A549 (cell line): ENCODE measurements at regions not wholly inside any gene's neighbourhood (a gene's known extent, or its start where the extent isn't known, plus 50 kb on each side); places are given as distances from the start of the nearest gene placed in this dataset.

ENCODE experiments used
- CTCF ChIP-seq: fragments of >200 bp; sonication (Bioruptor Twin); formaldehyde crosslinking; IDR thresholded peaks from 3 replicates; pipeline ENCODE4 v1.5.1; 2016
- GATA3 ChIP-seq: IDR thresholded peaks from 2 replicates; pipeline ENCODE4 v1.6.1; 2012; ENCODE audit warnings: borderline replicate concordance
- JUNB ChIP-seq: fragments of >200 bp; sonication (Bioruptor Twin); formaldehyde crosslinking; IDR thresholded peaks from 2 replicates; pipeline ENCODE4 v1.6.1; 2016
- PBX3 ChIP-seq: IDR thresholded peaks from 2 replicates; pipeline ENCODE4 v1.6.1; 2012
- POLR2A ChIP-seq: IDR thresholded peaks from 2 replicates; pipeline ENCODE4 v1.6.1; 2012; ENCODE audit warnings: mild to moderate bottlenecking, low read length
- POLR2AphosphoS2 ChIP-seq: conservative IDR thresholded peaks from 2 replicates; pipeline ENCODE4 v1.6.1; 2012; ENCODE audit warnings: low read length, improper control_type of control experiment, inconsistent platforms
- SREBF2 ChIP-seq: fragments of 450-650 bp; IDR thresholded peaks from 2 replicates; pipeline ENCODE4 v1.6.1; 2014; ENCODE audit warnings: mild to moderate bottlenecking, moderate library complexity
- USF2 ChIP-seq: fragments of 450-650 bp; IDR thresholded peaks from 2 replicates; pipeline ENCODE4 v1.6.1; 2014; ENCODE audit warnings: antibody characterized with exemption
- ZFP36 ChIP-seq: fragments of 450-650 bp; IDR thresholded peaks from 2 replicates; pipeline ENCODE4 v1.6.1; 2014; ENCODE audit warnings: borderline replicate concordance; ENCODE audit not compliant: partially characterized antibody
- ZSCAN20 ChIP-seq: fragments of 250-450 bp; sonication (Bioruptor Pico); IDR thresholded peaks from 2 replicates; pipeline ENCODE4 v1.8.0; 2022; ENCODE audit warnings: mild to moderate bottlenecking, moderate library complexity

GRCh38 chr4:104128031-104128849, 366.5 kb downstream of the CXXC4 start:
- TF ChIP-seq JUNB (no peak), POLR2AphosphoS2 (no peak), PBX3 (no peak), POLR2A (no peak), ZFP36 (no peak), CTCF (no peak), USF2 (no peak), SREBF2 (no peak), GATA3 (no peak), ZSCAN20 (CRISPR knock-in tag) (no peak)
